ENCODE measurements at regions not wholly inside any gene's neighbourhood (a gene's known extent, or its start where the extent isn't known, plus 50 kb on each side); places are given as distances from the start of the nearest gene placed in this dataset.
"Not testable (repeated sequence)": the region's sequence is repeated elsewhere in the genome, so short reads cannot be mapped to it uniquely, and the experiment has no call there.

DNA sequence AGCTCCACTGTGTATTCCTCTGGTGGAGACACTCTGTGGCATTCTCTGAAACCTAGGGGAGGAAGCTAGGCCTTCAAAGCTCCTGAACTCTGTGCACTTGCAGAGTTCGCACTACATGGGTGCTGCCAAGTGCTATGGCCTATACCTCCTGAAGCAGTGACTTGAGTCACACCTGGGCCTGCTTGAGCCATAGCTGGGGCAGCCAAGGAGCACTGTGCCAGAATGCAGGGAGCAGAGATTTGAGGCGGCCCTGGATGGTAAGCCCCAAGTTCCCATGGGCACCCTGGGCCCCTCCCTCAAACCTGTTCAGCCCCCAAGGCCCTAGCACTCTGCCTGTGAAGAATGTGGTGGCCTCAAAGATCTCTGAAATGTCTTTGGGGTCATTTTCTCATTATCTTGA is 212.9 kb downstream of the SPATA31A6 start:
- H3K27ac Mint-ChIP-seq (ENCODE audit: unreplicated experiment), result peak overlapping the region; percentile 59
- H3K4me1 Mint-ChIP-seq (ENCODE audit: low read depth), result peaks cover 16% of the 10 kb centered on the region
- no peak overlapping the region for H3K4me3 Mint-ChIP-seq (ENCODE audit: unreplicated experiment)
- peak; percentile 86 for DNase-seq (ENCODE audit: low spot score)
- no peak for TF ChIP-seq CTCF (IDR thresholded peaks at IDR 0.05)
- H3K36me3 Mint-ChIP-seq (ENCODE audit: low read depth), result no peaks in the 10 kb centered on the region
- H3K9me3 Mint-ChIP-seq (ENCODE audit: low read depth), result no peaks in the 10 kb centered on the region
- H3K27me3 Mint-ChIP-seq (ENCODE audit: low read depth), result no peaks in the 10 kb centered on the region

- H3K27ac Mint-ChIP-seq (ENCODE audit: unreplicated experiment), result peak overlapping the region; percentile 88
Measured at GRCh38 chr9:42397336-42397735, 213.9 kb downstream of the SPATA31A6 start.

GRCh38 chr9:42402919-42403318 is 219.5 kb downstream of the SPATA31A6 start:
- not testable (repeated sequence) for H3K4me3 Mint-ChIP-seq (ENCODE audit: unreplicated experiment); H3K36me3 Mint-ChIP-seq (ENCODE audit: low read depth); H3K27ac Mint-ChIP-seq (ENCODE audit: unreplicated experiment); DNase-seq (ENCODE audit: low spot score); H3K4me1 Mint-ChIP-seq (ENCODE audit: low read depth); H3K27me3 Mint-ChIP-seq (ENCODE audit: low read depth); H3K9me3 Mint-ChIP-seq (ENCODE audit: low read depth)

More at GRCh38 chr9:42397336-42397735, 213.9 kb downstream of the SPATA31A6 start:
- H3K36me3 Mint-ChIP-seq (ENCODE audit: low read depth); H3K9me3 Mint-ChIP-seq (ENCODE audit: low read depth); DNase-seq (ENCODE audit: low spot score); H3K4me3 Mint-ChIP-seq (ENCODE audit: unreplicated experiment); H3K27me3 Mint-ChIP-seq (ENCODE audit: low read depth): not testable (repeated sequence)
- peaks cover 16% of the 10 kb centered on the region for H3K4me1 Mint-ChIP-seq (ENCODE audit: low read depth)

- DNase-seq (ENCODE audit: low spot score); H3K36me3 Mint-ChIP-seq (ENCODE audit: low read depth): not testable (repeated sequence)
Measured at GRCh38 chr9:42409581-42409980, 226.1 kb downstream of the SPATA31A6 start.

DNA sequence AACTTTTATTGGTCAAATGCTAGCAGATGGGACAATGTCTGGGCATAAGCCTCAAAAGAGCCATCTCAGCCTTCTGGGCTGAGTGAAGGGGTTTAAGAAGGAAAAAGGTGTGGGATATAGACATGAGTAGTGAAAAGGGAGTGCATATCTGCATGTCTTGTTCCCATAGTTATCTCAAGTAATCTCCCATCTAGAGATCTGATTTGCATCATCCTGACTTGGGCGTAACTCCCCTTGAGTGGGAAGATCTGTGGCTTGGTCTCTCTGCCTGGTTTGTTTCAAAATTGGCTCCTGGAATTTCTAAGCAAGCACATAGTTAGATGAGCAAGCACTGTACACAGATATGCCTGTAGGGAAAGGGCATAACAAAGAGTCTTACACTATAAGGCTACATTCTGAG is 228.9 kb downstream of the SPATA31A6 start:
- H3K9me3 Mint-ChIP-seq (ENCODE audit: low read depth); DNase-seq (ENCODE audit: low spot score); H3K4me1 Mint-ChIP-seq (ENCODE audit: low read depth); H3K27ac Mint-ChIP-seq (ENCODE audit: unreplicated experiment); H3K27me3 Mint-ChIP-seq (ENCODE audit: low read depth); H3K36me3 Mint-ChIP-seq (ENCODE audit: low read depth); H3K4me3 Mint-ChIP-seq (ENCODE audit: unreplicated experiment): not testable (repeated sequence)

More at GRCh38 chr9:42409581-42409980, 226.1 kb downstream of the SPATA31A6 start:
- H3K4me3 Mint-ChIP-seq (ENCODE audit: unreplicated experiment); H3K27ac Mint-ChIP-seq (ENCODE audit: unreplicated experiment); H3K9me3 Mint-ChIP-seq (ENCODE audit: low read depth); H3K4me1 Mint-ChIP-seq (ENCODE audit: low read depth); H3K27me3 Mint-ChIP-seq (ENCODE audit: low read depth): not testable (repeated sequence)

GRCh38 chr9:42414865-42415264 is 231.4 kb downstream of the SPATA31A6 start:
- not testable (repeated sequence) for H3K4me1 Mint-ChIP-seq (ENCODE audit: low read depth); H3K27me3 Mint-ChIP-seq (ENCODE audit: low read depth); H3K36me3 Mint-ChIP-seq (ENCODE audit: low read depth); H3K9me3 Mint-ChIP-seq (ENCODE audit: low read depth); H3K4me3 Mint-ChIP-seq (ENCODE audit: unreplicated experiment); DNase-seq (ENCODE audit: low spot score); H3K27ac Mint-ChIP-seq (ENCODE audit: unreplicated experiment)

DNA sequence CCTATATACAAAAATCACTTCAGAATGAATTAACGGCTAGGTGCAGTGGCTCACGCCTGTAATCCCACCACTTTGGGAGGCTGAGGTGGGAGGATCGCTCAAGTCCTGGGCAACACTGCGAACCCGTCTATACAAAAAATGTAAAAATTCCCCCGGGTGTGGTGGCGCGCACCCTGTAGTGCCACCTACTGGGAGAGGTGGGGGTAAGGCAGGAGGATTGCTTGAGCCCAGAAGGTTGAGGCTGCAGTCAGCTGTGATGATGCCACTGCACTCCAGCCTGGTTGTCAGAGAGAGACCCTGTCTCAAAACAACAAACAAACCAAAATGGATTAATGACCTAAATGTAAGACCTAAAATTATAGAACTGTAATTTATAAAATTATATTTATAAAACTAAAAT is 236.2 kb downstream of the SPATA31A6 start:
- not testable (repeated sequence) for H3K4me3 Mint-ChIP-seq (ENCODE audit: unreplicated experiment); DNase-seq (ENCODE audit: low spot score); H3K4me1 Mint-ChIP-seq (ENCODE audit: low read depth); H3K36me3 Mint-ChIP-seq (ENCODE audit: low read depth); H3K9me3 Mint-ChIP-seq (ENCODE audit: low read depth); H3K27ac Mint-ChIP-seq (ENCODE audit: unreplicated experiment); H3K27me3 Mint-ChIP-seq (ENCODE audit: low read depth)

DNA sequence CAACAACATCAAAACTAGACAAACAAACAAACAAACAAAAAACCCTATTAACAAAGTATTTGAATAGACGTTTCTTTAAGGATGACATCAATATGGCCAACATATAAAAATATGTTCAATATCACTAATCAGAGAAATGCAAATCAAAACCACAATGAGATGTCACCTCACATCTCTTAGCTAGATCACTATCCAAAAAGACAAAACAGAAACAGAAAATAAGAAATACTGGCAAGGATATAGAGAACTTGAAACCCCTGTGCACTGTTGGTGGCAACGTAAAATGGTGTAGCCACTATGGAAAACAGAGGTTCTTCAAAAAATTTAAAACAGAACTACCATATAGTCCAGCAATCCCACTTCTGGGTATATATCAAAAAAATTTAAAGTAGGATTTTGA is 236.9 kb downstream of the SPATA31A6 start:
- not testable (repeated sequence) for H3K9me3 Mint-ChIP-seq (ENCODE audit: low read depth); DNase-seq (ENCODE audit: low spot score); H3K27ac Mint-ChIP-seq (ENCODE audit: unreplicated experiment); H3K36me3 Mint-ChIP-seq (ENCODE audit: low read depth); H3K27me3 Mint-ChIP-seq (ENCODE audit: low read depth); H3K4me3 Mint-ChIP-seq (ENCODE audit: unreplicated experiment); H3K4me1 Mint-ChIP-seq (ENCODE audit: low read depth)

- not testable (repeated sequence) for H3K27me3 Mint-ChIP-seq (ENCODE audit: low read depth); DNase-seq (ENCODE audit: low spot score); H3K9me3 Mint-ChIP-seq (ENCODE audit: low read depth); H3K4me3 Mint-ChIP-seq (ENCODE audit: unreplicated experiment); H3K36me3 Mint-ChIP-seq (ENCODE audit: low read depth); H3K27ac Mint-ChIP-seq (ENCODE audit: unreplicated experiment); H3K4me1 Mint-ChIP-seq (ENCODE audit: low read depth)
Measured at GRCh38 chr9:42421630-42422029, 238.2 kb downstream of the SPATA31A6 start.

GRCh38 chr9:42430674-42431615 is 247.5 kb downstream of the SPATA31A6 start:
- H3K4me3 Mint-ChIP-seq (ENCODE audit: unreplicated experiment); H3K9me3 Mint-ChIP-seq (ENCODE audit: low read depth); H3K27ac Mint-ChIP-seq (ENCODE audit: unreplicated experiment); H3K36me3 Mint-ChIP-seq (ENCODE audit: low read depth); H3K27me3 Mint-ChIP-seq (ENCODE audit: low read depth); DNase-seq (ENCODE audit: low spot score): not testable (repeated sequence)
- peaks cover 12% of the 10 kb centered on the region for H3K4me1 Mint-ChIP-seq (ENCODE audit: low read depth)

GRCh38 chr9:42431616-42432010 is 248.2 kb downstream of the SPATA31A6 start:
- not testable (repeated sequence) for H3K36me3 Mint-ChIP-seq (ENCODE audit: low read depth); H3K9me3 Mint-ChIP-seq (ENCODE audit: low read depth); H3K4me3 Mint-ChIP-seq (ENCODE audit: unreplicated experiment); H3K27me3 Mint-ChIP-seq (ENCODE audit: low read depth); DNase-seq (ENCODE audit: low spot score); H3K27ac Mint-ChIP-seq (ENCODE audit: unreplicated experiment)
- peaks cover 12% of the 10 kb centered on the region for H3K4me1 Mint-ChIP-seq (ENCODE audit: low read depth)
